ENCODE measurements at regions not wholly inside any gene's neighbourhood (a gene's known extent, or its start where the extent isn't known, plus 50 kb on each side); places are given as distances from the start of the nearest gene placed in this dataset.

DNA sequence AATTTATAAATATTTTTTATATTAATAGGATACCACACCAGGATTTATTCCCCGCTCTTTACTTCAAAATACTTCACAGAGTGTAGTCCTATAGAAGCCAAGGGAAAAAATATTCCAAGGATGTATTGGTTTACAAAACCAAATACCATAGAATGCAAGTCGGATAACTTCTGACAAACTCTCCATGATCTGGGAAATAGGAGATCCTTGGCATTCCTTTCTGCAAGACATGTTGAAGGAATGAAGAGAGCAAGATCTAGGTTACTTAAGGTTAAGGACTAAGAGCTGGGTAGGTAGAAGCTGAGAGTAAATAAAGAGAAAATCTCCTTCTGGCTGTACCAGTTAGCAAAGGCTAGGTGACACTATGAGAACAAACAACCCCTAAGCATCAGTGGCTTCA is 141.2 kb downstream of the LRATD1 start:
- TF ChIP-seq, protein P1, sequence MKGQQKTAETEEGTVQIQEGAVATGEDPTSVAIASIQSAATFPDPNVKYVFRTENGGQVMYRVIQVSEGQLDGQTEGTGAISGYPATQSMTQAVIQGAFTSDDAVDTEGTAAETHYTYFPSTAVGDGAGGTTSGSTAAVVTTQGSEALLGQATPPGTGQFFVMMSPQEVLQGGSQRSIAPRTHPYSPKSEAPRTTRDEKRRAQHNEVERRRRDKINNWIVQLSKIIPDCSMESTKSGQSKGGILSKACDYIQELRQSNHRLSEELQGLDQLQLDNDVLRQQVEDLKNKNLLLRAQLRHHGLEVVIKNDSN (IDR thresholded peaks at IDR 0.05) = no peak

- TF ChIP-seq, protein P2, sequence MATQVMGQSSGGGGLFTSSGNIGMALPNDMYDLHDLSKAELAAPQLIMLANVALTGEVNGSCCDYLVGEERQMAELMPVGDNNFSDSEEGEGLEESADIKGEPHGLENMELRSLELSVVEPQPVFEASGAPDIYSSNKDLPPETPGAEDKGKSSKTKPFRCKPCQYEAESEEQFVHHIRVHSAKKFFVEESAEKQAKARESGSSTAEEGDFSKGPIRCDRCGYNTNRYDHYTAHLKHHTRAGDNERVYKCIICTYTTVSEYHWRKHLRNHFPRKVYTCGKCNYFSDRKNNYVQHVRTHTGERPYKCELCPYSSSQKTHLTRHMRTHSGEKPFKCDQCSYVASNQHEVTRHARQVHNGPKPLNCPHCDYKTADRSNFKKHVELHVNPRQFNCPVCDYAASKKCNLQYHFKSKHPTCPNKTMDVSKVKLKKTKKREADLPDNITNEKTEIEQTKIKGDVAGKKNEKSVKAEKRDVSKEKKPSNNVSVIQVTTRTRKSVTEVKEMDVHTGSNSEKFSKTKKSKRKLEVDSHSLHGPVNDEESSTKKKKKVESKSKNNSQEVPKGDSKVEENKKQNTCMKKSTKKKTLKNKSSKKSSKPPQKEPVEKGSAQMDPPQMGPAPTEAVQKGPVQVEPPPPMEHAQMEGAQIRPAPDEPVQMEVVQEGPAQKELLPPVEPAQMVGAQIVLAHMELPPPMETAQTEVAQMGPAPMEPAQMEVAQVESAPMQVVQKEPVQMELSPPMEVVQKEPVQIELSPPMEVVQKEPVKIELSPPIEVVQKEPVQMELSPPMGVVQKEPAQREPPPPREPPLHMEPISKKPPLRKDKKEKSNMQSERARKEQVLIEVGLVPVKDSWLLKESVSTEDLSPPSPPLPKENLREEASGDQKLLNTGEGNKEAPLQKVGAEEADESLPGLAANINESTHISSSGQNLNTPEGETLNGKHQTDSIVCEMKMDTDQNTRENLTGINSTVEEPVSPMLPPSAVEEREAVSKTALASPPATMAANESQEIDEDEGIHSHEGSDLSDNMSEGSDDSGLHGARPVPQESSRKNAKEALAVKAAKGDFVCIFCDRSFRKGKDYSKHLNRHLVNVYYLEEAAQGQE (IDR thresholded peaks at IDR 0.05; ENCODE audit: low read depth) = no peak
- TF ChIP-seq NFIC (IDR thresholded peaks at IDR 0.05) (no peak), FOXM1 (IDR thresholded peaks at IDR 0.05; ENCODE audit: borderline replicate concordance, low read depth) (no peak), RAD21 (IDR thresholded peaks at IDR 0.05; ENCODE audit: low read depth) (no peak), CREB1 (IDR thresholded peaks at IDR 0.05; ENCODE audit: low read depth) (no peak), YY1 (IDR thresholded peaks at IDR 0.05; ENCODE audit: low read depth) (no peak)
- TF ChIP-seq, protein P1 (IDR thresholded peaks at IDR 0.05) = no peak
Measured at GRCh38 chr2:14774436-14774968, 142.0 kb downstream of the LRATD1 start.

DNA sequence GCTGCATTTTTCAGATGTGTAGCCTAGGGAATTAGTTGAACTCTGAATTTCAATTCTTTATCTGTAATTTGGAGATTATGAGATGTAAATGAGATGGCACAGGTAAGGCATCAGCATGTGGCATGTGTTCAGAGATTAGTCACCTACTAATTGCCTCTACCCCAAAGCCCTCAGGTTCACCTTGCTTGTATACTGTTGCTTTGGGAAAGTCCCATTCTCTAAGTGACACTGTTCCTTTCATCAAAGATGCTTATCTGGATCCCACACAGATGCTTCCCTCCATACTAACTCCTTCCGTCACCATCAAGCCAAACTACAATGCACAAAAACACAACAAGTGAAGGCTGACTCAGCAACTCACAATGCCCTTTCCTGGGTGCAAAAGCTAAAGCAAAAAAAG is 143.7 kb downstream of the LRATD1 start:
- TF ChIP-seq, protein P1 (IDR thresholded peaks at IDR 0.05) = no peak
- no peak for TF ChIP-seq ZBTB7A (IDR thresholded peaks at IDR 0.05; ENCODE audit: low read depth)
- TF ChIP-seq EP300 (IDR thresholded peaks at IDR 0.05; ENCODE audit: borderline replicate concordance) = no peak
- no peak for TF ChIP-seq CREB1 (IDR thresholded peaks at IDR 0.05; ENCODE audit: low read depth)
- no peak for TF ChIP-seq CEBPB (IDR thresholded peaks at IDR 0.05)
- TF ChIP-seq TCF12 (IDR thresholded peaks at IDR 0.05; ENCODE audit: low read depth) = no peak
- TF ChIP-seq RAD21 (IDR thresholded peaks at IDR 0.05; ENCODE audit: low read depth) = no peak
- no peak for TF ChIP-seq MAX (IDR thresholded peaks at IDR 0.05)
- TF ChIP-seq TAF1 (IDR thresholded peaks at IDR 0.05; ENCODE audit: low read depth) = no peak
- TF ChIP-seq EGR1 (IDR thresholded peaks at IDR 0.05) = no peak
- no peak for TF ChIP-seq YY1 (IDR thresholded peaks at IDR 0.05; ENCODE audit: low read depth)
- TF ChIP-seq TEAD4 (IDR thresholded peaks at IDR 0.05) = no peak
- TF ChIP-seq FOXM1 (IDR thresholded peaks at IDR 0.05; ENCODE audit: borderline replicate concordance, low read depth) = no peak
- no peak for TF ChIP-seq NFIC (IDR thresholded peaks at IDR 0.05)
- TF ChIP-seq, protein P2 (IDR thresholded peaks at IDR 0.05; ENCODE audit: low read depth) = no peak

- no peak for TF ChIP-seq TEAD4 (IDR thresholded peaks at IDR 0.05)
- TF ChIP-seq RAD21 (IDR thresholded peaks at IDR 0.05; ENCODE audit: low read depth) = no peak
- TF ChIP-seq ZBTB7A (IDR thresholded peaks at IDR 0.05; ENCODE audit: low read depth) = no peak
- no peak for TF ChIP-seq FOXM1 (IDR thresholded peaks at IDR 0.05; ENCODE audit: borderline replicate concordance, low read depth)
- no peak for TF ChIP-seq NFIC (IDR thresholded peaks at IDR 0.05)
- TF ChIP-seq, protein P2 (IDR thresholded peaks at IDR 0.05; ENCODE audit: low read depth) = no peak
- no peak for TF ChIP-seq TAF1 (IDR thresholded peaks at IDR 0.05; ENCODE audit: low read depth)
Measured at GRCh38 chr2:14778015-14778414, 145.5 kb downstream of the LRATD1 start.

DNA sequence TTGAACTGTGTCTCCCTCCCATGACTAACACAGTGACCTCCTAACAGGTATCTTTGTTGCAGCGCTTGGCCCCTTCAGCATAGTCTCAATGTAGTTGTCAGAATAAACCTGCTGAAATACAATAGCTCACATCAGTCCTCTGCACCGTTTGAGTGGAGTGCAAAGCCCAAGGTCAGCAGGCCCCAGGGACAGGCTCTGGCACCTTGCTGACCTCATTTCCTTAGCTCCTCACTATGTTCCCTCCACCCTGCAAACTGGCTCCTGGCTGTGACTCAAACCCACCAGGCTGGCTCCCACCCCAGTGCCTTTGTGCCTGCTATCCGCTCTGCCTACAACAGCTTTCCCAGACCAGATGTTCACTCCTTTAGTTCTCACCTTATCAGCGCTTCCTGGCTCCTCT is 146.7 kb downstream of the LRATD1 start:
- TF ChIP-seq RAD21 (IDR thresholded peaks at IDR 0.05; ENCODE audit: low read depth) (no peak), CEBPB (IDR thresholded peaks at IDR 0.05) (no peak), TCF12 (IDR thresholded peaks at IDR 0.05; ENCODE audit: low read depth) (no peak), EGR1 (IDR thresholded peaks at IDR 0.05) (no peak), CREB1 (IDR thresholded peaks at IDR 0.05; ENCODE audit: low read depth) (no peak), ZBTB7A (IDR thresholded peaks at IDR 0.05; ENCODE audit: low read depth) (no peak), TEAD4 (IDR thresholded peaks at IDR 0.05) (no peak), NFIC (IDR thresholded peaks at IDR 0.05) (no peak), EP300 (IDR thresholded peaks at IDR 0.05; ENCODE audit: borderline replicate concordance) (no peak), FOXM1 (IDR thresholded peaks at IDR 0.05; ENCODE audit: borderline replicate concordance, low read depth) (no peak), TAF1 (IDR thresholded peaks at IDR 0.05; ENCODE audit: low read depth) (no peak), MAX (IDR thresholded peaks at IDR 0.05) (no peak), YY1 (IDR thresholded peaks at IDR 0.05; ENCODE audit: low read depth) (no peak)
- TF ChIP-seq, protein P1 (IDR thresholded peaks at IDR 0.05) = no peak
- TF ChIP-seq, protein P2 (IDR thresholded peaks at IDR 0.05; ENCODE audit: low read depth) = no peak
